EH (cell line): ENCODE measurements at regions not wholly inside any gene's neighbourhood (a gene's known extent, or its start where the extent isn't known, plus 50 kb on each side); places are given as distances from the start of the nearest gene placed in this dataset.

Source experiments
- DNase-seq: peaks from one replicate; pipeline ENCODE4 v3.0.0-alpha.2; 2015; ENCODE audit warnings: low read depth

DNA sequence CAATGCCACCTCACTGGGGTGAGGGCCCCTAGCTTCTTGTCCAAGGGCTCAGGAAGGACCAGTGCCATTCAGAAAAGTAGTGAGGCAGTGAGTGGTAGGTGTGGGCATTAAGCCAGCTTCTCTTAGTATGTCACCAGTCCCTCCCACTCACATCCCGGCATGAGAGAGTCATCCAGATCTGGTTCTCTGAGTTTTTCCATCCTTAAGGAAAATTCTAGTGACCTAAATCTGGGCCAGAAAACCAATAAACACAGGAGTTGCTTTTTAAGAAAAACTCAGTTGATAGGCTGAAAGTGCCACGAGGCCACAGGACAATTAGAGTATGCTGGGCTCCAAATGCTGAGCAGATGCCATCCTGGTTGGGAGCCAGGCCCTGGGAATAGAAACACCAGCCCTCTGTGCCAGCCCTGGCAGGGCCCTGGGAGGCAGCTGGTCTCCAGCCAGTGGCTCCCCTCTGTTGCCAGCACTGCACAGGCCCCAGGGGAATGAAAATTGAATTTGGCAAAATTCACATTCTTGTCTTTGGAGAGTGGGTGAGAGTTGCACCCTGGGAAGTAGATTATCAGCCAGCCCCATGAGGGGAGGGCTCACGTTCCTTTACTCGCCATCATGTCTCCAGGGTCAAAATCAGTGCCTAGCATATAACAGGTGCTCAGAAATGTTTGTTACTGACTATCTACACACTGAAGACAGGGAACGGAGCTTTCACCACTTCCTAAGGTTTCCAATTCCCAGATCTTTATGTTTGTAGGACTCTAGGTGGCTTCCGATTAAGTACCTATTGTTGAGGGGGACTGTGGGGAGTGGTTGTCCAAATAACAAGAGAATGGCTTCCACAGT, 52.8 kb downstream of the FAM43A start:
- DNase-seq: peak; percentile 73

DNA sequence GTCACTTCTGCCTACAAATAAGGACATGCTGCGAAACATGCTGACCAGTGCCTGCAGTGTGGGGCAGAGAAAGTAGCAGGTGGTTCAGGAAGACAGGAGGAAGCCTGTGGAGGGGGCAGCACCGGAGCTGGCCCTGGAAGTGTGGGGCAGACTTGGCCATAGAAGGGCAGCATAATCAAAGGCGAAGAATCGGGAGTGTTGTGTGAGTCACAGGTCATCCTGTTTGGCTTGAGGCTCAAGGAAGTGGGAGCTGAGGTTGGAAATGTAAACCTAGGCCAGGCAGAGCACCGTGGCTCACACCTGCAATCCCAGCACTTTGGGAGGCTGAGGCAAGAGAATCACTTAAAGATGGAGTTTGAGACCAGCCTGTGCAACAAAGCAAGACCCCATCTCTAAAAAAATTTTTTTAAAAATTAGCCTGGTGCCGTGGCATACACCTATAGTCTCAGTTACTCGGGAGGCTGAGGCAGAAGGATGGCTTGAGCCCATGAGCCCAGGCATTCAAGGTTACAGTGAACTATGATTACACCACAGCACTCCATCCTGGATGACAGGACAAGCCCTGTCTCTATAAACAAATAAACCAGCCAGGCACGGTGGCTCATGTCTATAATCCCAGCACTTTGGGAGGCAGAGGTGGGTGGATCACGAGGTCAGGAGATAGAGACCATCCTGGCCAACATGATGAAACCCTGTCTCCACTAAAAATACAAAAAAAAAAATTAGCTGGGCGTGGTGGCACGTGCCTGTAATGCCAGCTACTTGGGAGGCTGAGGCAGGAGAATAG, 54.0 kb downstream of the FAM43A start:
- DNase-seq: peak; percentile 13

GRCh38 chr3:194740859-194741491, 55.3 kb downstream of the FAM43A start:
- peak; percentile 68 for DNase-seq

GRCh38 chr3:194741916-194742315, 56.2 kb downstream of the FAM43A start:
- DNase-seq: no peak

GRCh38 chr3:194744826-194745225, 59.1 kb downstream of the FAM43A start:
- no peak for DNase-seq

DNA sequence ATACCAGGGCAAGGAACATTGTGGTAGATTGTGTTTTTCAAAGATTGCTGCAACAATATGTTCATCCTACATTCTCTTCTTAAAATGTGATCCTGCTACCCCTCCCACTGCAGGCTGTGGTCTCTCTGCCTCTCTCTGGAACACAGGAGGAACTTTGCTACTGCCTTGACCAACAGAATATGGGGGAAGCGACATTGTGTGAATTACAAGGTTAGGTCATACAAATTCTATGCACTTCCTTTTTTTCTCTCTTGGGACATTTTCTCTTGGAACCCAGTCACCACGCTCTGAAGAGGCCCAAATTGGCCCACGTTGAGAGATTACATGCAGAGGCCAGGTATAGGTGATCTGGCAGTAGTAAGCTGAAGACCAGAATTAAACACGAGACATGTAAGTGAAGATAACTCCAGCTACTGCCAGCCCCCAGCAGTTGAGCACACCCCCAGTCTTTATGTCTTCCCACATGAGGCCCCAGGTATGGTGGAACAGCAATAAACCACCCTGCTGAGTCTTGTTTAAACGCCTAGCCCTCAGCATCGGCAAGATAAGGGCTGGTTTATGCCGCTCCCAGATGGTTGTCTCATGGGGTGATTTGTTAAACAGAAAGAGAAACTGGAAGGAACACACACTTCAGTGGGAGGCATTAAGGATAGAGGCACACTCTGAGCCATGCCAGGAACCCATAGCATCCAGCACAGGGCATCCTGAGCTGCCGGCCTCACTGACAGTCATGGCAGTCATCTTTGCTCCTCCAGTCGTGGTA, 59.9 kb downstream of the FAM43A start:
- DNase-seq: no peak

DNA sequence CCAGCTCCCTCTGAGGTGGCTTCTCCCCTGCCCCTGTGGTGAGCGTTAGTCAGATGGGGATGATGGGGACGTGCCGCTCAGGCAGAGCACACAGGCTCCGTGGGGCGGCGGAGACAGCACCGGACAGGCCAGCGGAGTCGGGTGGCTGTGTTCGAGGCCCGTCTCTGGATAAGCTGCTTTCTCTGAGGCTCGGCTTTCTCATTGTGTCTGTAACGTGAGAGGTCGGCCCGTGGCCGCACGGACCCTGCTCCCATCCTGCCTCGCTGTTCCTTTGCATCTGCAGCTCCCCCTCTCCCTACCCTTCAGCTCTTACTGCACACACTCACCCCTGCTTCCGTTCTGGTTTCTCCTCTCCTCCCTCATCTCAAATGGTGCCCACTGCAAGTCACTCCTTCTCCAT, 62.5 kb downstream of the FAM43A start:
- no peak for DNase-seq

- no peak for DNase-seq
These were observed 64.2 kb downstream of the FAM43A start for GRCh38 chr3:194749631-194750490.

- no peak for DNase-seq
These were observed 64.8 kb downstream of the FAM43A start for GRCh38 chr3:194750491-194750828.

- no peak for DNase-seq
These were observed 70.2 kb downstream of the FAM43A start for GRCh38 chr3:194755671-194756459.

- no peak for DNase-seq
These were observed 70.7 kb downstream of the FAM43A start for GRCh38 chr3:194756460-194756779.

DNA sequence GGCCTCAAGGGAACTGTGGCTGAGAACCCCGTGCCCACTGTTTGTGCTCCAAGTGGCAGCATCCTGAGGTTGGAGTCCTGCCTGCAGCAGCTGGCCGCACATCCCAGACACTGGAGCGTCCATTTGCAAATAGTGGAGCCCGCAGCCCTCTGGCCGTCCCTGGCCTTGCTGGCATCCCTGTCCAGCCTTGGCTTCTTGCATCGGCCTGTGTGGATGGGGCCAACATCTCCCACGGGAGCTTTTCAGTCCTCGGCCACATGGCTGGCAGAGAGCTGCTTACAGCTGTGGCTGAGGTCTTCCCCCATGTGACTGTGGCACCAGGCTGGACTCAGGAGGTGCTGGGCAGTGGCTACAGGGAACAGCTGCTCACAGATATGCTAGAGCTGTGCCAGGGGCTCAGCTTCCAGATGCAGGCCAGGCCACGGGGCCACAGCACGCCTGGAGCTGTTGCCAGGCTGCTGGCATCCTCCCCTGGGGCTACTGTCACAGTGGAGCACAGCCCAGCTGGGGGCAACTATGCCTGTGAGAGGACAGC, 71.2 kb downstream of the FAM43A start:
- no peak for DNase-seq

DNA sequence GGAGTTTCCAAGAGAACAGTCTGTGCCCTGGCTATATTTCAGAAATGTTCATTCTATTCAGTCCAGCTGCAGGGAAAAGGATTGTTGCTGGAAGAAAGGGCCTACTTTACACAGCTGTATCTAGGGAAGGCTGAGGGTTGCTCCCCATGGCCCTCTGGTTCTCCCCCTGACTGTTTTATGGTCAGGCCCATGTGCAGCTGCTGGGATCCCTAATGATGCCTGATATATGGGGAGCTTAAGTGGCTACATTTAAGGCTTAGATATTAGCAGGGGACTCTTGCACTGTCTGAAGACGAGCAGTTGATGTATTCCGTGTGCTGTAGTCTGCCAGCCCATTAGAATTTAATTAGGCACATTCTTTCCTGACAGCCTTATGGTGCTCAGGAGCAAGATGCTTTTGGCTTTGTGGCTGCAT, 72.0 kb downstream of the FAM43A start:
- no peak for DNase-seq

- no peak for DNase-seq
These were observed 73.0 kb downstream of the FAM43A start for GRCh38 chr3:194758716-194759115.

DNA sequence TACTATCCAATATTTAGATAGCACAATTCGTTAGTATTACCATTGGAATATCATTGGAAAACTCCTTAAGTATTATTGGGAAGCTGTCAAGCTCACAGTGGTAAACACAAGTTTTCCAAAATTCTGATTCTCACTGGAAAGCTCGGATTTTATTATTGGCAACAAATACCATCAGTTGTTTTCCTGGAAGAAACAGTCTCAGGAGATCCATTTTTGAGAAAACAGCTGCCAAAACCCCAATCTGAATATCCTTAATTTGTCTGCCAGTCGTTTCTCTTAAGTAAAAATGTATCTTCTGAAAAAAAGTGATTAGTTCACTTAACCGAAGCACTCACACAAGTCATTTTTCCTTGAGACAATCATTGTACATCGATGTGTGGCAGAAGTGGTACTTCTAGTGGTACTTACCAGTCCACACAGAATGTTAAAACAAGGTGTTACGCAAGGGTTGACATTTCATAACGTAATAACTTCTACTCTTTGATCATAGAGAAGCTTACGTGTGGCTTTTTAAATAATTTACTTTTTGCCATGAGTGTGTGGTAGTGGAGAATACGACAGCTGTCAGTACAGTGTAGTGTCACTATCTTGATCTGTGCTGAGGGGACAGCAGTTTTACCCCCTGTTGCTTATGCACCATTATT, 74.9 kb downstream of the FAM43A start:
- no peak for DNase-seq

DNA sequence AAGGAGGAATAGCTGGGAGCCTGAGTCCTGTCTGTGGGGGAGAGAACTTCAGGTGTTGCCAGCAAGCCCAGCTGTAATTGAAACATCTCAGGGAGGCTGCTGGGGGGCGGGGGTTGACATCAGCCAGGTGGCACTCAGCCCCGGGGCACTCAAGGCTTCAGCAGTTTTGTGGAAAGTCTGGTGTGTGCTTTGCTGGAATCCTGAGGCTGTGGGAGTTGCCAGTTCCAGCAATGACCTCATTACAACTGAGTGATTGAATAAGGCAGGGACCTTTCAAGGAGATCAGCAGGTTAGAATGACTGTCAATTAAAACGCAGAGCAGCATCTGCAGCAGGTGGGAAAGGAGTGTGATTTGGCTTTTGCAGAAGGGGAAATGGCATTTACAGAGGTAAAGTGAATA, 75.7 kb downstream of the FAM43A start:
- DNase-seq: no peak

DNA sequence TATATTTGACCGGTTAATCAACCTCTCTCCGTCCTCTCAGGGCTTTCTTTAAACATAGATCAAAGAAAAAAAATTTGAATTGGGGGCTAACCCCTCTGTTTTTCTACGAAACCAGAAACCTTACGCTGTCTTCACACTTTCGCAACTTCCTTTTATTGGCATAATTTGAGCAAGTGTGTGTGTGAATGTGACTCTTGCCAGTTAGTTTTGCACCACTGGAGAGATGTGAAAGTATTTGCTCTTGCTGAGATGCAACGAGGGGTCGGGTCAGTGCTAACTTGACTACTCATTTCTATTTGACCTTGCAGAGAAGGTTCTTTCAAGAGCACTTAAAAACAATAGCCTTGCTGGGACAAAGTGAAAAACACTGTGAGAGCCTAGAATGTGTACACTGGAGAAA, 81.2 kb downstream of the FAM43A start:
- DNase-seq: no peak

- no peak for DNase-seq
These were observed 81.9 kb downstream of the FAM43A start for GRCh38 chr3:194767446-194768207.

- no peak for DNase-seq
These were observed 82.9 kb downstream of the FAM43A start for GRCh38 chr3:194768586-194768985.
